K562 (cell line): ENCODE measurements at regions not wholly inside any gene's neighbourhood (a gene's known extent, or its start where the extent isn't known, plus 50 kb on each side); places are given as distances from the start of the nearest gene placed in this dataset.

Source experiments
- ATAC-seq: fragments of 200-7000 bp; cut with Tn5 transposase; 3 replicates; pipeline ENCODE4 v1.9.1; 2020; ENCODE audit warnings: moderate library complexity
- BruUV-seq: library from RNA; stranded (reverse); fragments of 400-500 nt; replicated peaks from 2 replicates; lab custom pipeline; 2021; lab: Mats Ljungman, UMichigan
- CTCF ChIA-PET: fragments of 300-600 bp; formaldehyde crosslinking; extraction: SDS; loops from one replicate; lab custom pipeline; 2021; ENCODE audit warnings: low intra/inter-chr PET ratio; lab: Yijun Ruan, JAX
- POLR2A ChIA-PET: fragments of 300-600, 350-650 bp; sonication (Branson Sonifier 250); formaldehyde crosslinking; extraction: SDS; loops from one replicate; lab custom pipeline; 2021; ENCODE audit warnings: antibody characterized with exemption, inconsistent platforms; lab: Yijun Ruan, JAX
- DNase-seq, 4 experiments: peaks; one replicate each; pipeline versions ENCODE4 v3.0.0 to v3.0.0-alpha.2; 2011 to 2018; ENCODE audit warnings: low spot score in 3 of 4, mixed read lengths in 3 of 4; ENCODE audit errors: extremely low read depth in 1 of 4
- FAIRE-seq: peaks from 2 replicates; lab custom pipeline; 2011; peaks lifted over from hg19 to GRCh38; lab: Jason Lieb, UNC
- H2AFZ ChIP-seq: 2 replicates; pipeline ENCODE4 v1.6.0; 2011; ENCODE audit warnings: low read depth, low read length, control low read depth, inconsistent platforms
- H3K27ac ChIP-seq: fragments of 200-600 bp; 3 replicates; pipeline ENCODE4 v1.8.0; 2011; ENCODE audit warnings: low read depth, mild to moderate bottlenecking, control low read depth, inconsistent platforms, low read length, moderate library complexity, mixed read lengths; ENCODE audit errors: extremely low read depth
- H3K27me3 ChIP-seq, 2 experiments: fragments of 300-600 bp in 1 of 2; 2 replicates in 1 of 2; 3 replicates in 1 of 2; pipeline versions ENCODE4 v1.6.0 to v1.8.0; 2011; ENCODE audit warnings: inconsistent platforms in 2 of 2, low read length in 2 of 2, mild to moderate bottlenecking in 1 of 2, mixed read lengths in 1 of 2, moderate library complexity in 1 of 2; ENCODE audit not compliant: control insufficient read depth in 2 of 2, insufficient read depth in 2 of 2
- H3K36me3 ChIP-seq: fragments of 300-600 bp; 3 replicates; pipeline ENCODE4 v1.8.0; 2011; ENCODE audit warnings: mild to moderate bottlenecking, low read length, inconsistent platforms; ENCODE audit not compliant: control insufficient read depth, insufficient read depth
- H3K4me1 ChIP-seq, 2 experiments: fragments of 200-600 bp in 1 of 2; replicated peaks in 1 of 2; 2 replicates in 1 of 2; 3 replicates in 1 of 2; pipeline versions ENCODE4 v1.5.1 to v1.8.0; 2011; ENCODE audit warnings: inconsistent platforms in 2 of 2, low read length in 2 of 2, mild to moderate bottlenecking in 1 of 2, mixed read lengths in 1 of 2, moderate library complexity in 1 of 2; ENCODE audit not compliant: control insufficient read depth in 2 of 2, insufficient read depth in 2 of 2
- H3K4me2 ChIP-seq: 2 replicates; pipeline ENCODE4 v1.6.1; 2011; ENCODE audit warnings: low read length, control low read depth, inconsistent platforms, mixed read lengths; ENCODE audit not compliant: insufficient read depth
- H3K4me3 ChIP-seq: fragments of 200-600 bp; sonication (generic), shearing (Covaris generic); 2 replicates; pipeline ENCODE4 v1.5.1; 2016; ENCODE audit warnings: control low read depth, inconsistent platforms
- H3K79me2 ChIP-seq: fragments of 200-600 bp; 3 replicates; pipeline ENCODE4 v1.8.0; 2011; ENCODE audit warnings: low read length, inconsistent platforms; ENCODE audit not compliant: control insufficient read depth, insufficient read depth
- H3K9ac ChIP-seq, 2 experiments: 2 replicates each; pipeline versions ENCODE4 v1.6.0 to v1.6.1; 2011; ENCODE audit warnings: low read depth in 2 of 2, low read length in 2 of 2, control low read depth in 1 of 2, inconsistent platforms in 1 of 2, mild to moderate bottlenecking in 1 of 2, mixed read lengths in 1 of 2; ENCODE audit not compliant: insufficient read depth in 1 of 2
- H3K9me1 ChIP-seq: one replicate; pipeline ENCODE4 v1.6.0; 2011; ENCODE audit warnings: inconsistent platforms, mild to moderate bottlenecking, low read length, moderate library complexity; ENCODE audit not compliant: control insufficient read depth, insufficient read depth
- H3K9me3 ChIP-seq: replicated peaks from 2 replicates; pipeline ENCODE4 v1.5.1; 2011; ENCODE audit warnings: low read depth, low read length, inconsistent platforms; ENCODE audit not compliant: control insufficient read depth, insufficient read depth
- H4K20me1 ChIP-seq: replicated peaks from 2 replicates; pipeline ENCODE4 v1.6.1; 2011; ENCODE audit warnings: low read length, inconsistent platforms, mixed read lengths; ENCODE audit not compliant: control insufficient read depth, insufficient read depth
- BHLHE40 ChIP-seq: IDR thresholded peaks from 2 replicates; pipeline ENCODE4 v1.6.1; 2011; ENCODE audit warnings: low read length, improper control_type of control experiment
- CCNT2 ChIP-seq: IDR thresholded peaks from 2 replicates; pipeline ENCODE4 v1.6.1; 2011; ENCODE audit warnings: borderline replicate concordance, low read depth, mild to moderate bottlenecking, moderate library complexity, mixed read lengths, low read length; ENCODE audit not compliant: insufficient read length; ENCODE audit errors: extremely low read depth
- MAX ChIP-seq: sonication (generic); formaldehyde crosslinking; IDR thresholded peaks from 2 replicates; pipeline ENCODE4 v1.9.0; 2022; ENCODE audit warnings: mild to moderate bottlenecking, missing genetic modification reagents
- MECOM ChIP-seq: fragments of 250-450 bp; sonication (Bioruptor Pico); IDR thresholded peaks from 2 replicates; pipeline ENCODE4 v1.8.0; 2022; ENCODE audit warnings: inconsistent platforms
- MEF2D ChIP-seq: conservative IDR thresholded peaks from 2 replicates; pipeline ENCODE4 v1.6.1; 2016; ENCODE audit warnings: low read depth, missing genetic modification characterization, missing compliant biosample characterization
- NCOA4 ChIP-seq: fragments of 450-650 bp; IDR thresholded peaks from 2 replicates; pipeline ENCODE4 v1.6.1; 2018; ENCODE audit warnings: mild to moderate bottlenecking; ENCODE audit not compliant: partially characterized antibody
- NCOR1 ChIP-seq: fragments of 450-650 bp; IDR thresholded peaks from 2 replicates; pipeline ENCODE4 v1.6.1; 2016; ENCODE audit warnings: mild to moderate bottlenecking, moderate library complexity
- NFIC ChIP-seq: fragments of 450-650 bp; IDR thresholded peaks from 2 replicates; pipeline ENCODE4 v1.6.1; 2017; ENCODE audit warnings: mild to moderate bottlenecking, inconsistent platforms
- PHF21A ChIP-seq: fragments of 450-650 bp; IDR thresholded peaks from 2 replicates; pipeline ENCODE4 v1.6.1; 2017; ENCODE audit warnings: low read depth, borderline replicate concordance
- POLR2H ChIP-seq: IDR thresholded peaks from 2 replicates; pipeline ENCODE4 v1.6.1; 2016; ENCODE audit warnings: missing genetic modification characterization, low read depth, mild to moderate bottlenecking, control low read depth, missing compliant biosample characterization, moderate library complexity
- SMAD2 ChIP-seq: fragments of 150-350 bp; IDR thresholded peaks from 2 replicates; pipeline ENCODE4 v1.6.1; 2014; ENCODE audit warnings: low read depth, mild to moderate bottlenecking, low read length
- STAG1 ChIP-seq: sonication (generic); formaldehyde crosslinking; IDR thresholded peaks from 2 replicates; pipeline ENCODE4 v1.5.0; 2020; ENCODE audit warnings: missing genetic modification reagents, borderline replicate concordance
- TEAD1 ChIP-seq, 2 experiments: fragments of 450-650 bp in 1 of 2; sonication (generic) in 1 of 2; formaldehyde crosslinking; IDR thresholded peaks; 2 replicates each; pipeline versions ENCODE4 v1.4.0 to v1.8.0; 2020 to 2022; ENCODE audit warnings: mild to moderate bottlenecking in 2 of 2, missing genetic modification reagents in 1 of 2
- ZNF354B ChIP-seq: fragments of 250-450 bp; sonication (Bioruptor Pico); IDR thresholded peaks from 2 replicates; pipeline ENCODE4 v1.4.0; 2020
- ZNF384 ChIP-seq: IDR thresholded peaks from 2 replicates; pipeline ENCODE4 v1.6.1; 2012; ENCODE audit warnings: low read depth, low read length, improper control_type of control experiment
- ZNF445 ChIP-seq: fragments of 250-450 bp; sonication (Bioruptor Pico); IDR thresholded peaks from 2 replicates; pipeline ENCODE4 v1.4.0; 2020; ENCODE audit warnings: low read depth, mild to moderate bottlenecking, moderate library complexity
- ZNF609 ChIP-seq: sonication (generic); formaldehyde crosslinking; IDR thresholded peaks from 2 replicates; pipeline ENCODE4 v1.8.1; 2023; ENCODE audit warnings: missing genetic modification reagents, mild to moderate bottlenecking, borderline replicate concordance
- WGBS: fragments of 100-300 bp; shearing (Covaris generic); methylation state at CpG from one replicate; pipeline ENCODE4 v1.1.6; 2016; ENCODE audit warnings: low coverage, mixed read lengths; ENCODE audit not compliant: insufficient coverage; ENCODE audit errors: missing lambda C conversion rate; 5-methylcytosine and 5-hydroxymethylcytosine counted together
- in situ Hi-C: fragments of 300-500 bp; cut with MboI; formaldehyde crosslinking; loops from 4 replicates; pipeline ENCODE4 v1.15.0; 2018; ENCODE audit warnings: inconsistent platforms, mixed read lengths
- intact Hi-C: fragments of 100-400 bp; cut with micrococcal nuclease; formaldehyde crosslinking; loops from 2 replicates; pipeline ENCODE4 v1.14.2; 2022

- no peak for TF ChIP-seq MECOM (CRISPR knock-in tag)
- TF ChIP-seq PHF21A, result no peak
- TF ChIP-seq NFIC, result no peak
- no peak for TF ChIP-seq STAG1 (CRISPR knock-in tag)
- no peak for TF ChIP-seq ZNF445 (CRISPR knock-in tag)
- TF ChIP-seq NCOR1, result no peak
- TF ChIP-seq SMAD2, result no peak
Observed at GRCh38 chr7:69232445-69233376, 365.6 kb upstream of the AUTS2 start (continued).

GRCh38 chr7:69237541-69237940 is 360.7 kb upstream of the AUTS2 start:
- no peak overlapping the region for H3K9ac ChIP-seq
- no peak overlapping the region for H2AFZ ChIP-seq
- no peaks in the 10 kb centered on the region for H3K9me3 ChIP-seq
- H3K4me1 ChIP-seq, result no peaks in the 10 kb centered on the region
- DNase-seq (no peak), ATAC-seq (no peak), FAIRE-seq (no peak)
- H3K79me2 ChIP-seq, result no peaks in the 10 kb centered on the region
- no peak overlapping the region for H3K4me3 ChIP-seq
- in situ Hi-C loops, result no loop called here
- H3K27me3 ChIP-seq, result peaks cover 1 to 8% of the 10 kb centered on the region in 2 experiments; a peak in 2 of 5 replicates
- CTCF ChIA-PET, result no interaction called here
- no peaks in the 10 kb centered on the region for H3K36me3 ChIP-seq
- no peaks in the 10 kb centered on the region for H4K20me1 ChIP-seq
- POLR2A ChIA-PET, result no interaction called here
- no peak overlapping the region for H3K27ac ChIP-seq
- WGBS, result 0% methylated on average over 8 of the region's 8 CpGs
- no peak overlapping the region for H3K4me2 ChIP-seq
- no TSS peak for BruUV-seq
- intact Hi-C loops, result no loop called here
- H3K9me1 ChIP-seq, result no peaks in the 10 kb centered on the region
- TF ChIP-seq CCNT2 (no peak), TEAD1 (CRISPR knock-in tag; IDR thresholded peaks at IDR 0.05) (no peak), NCOA4 (no peak), MEF2D (tag) (no peak), ZNF354B (no peak), POLR2H (no peak), ZNF384 (no peak), BHLHE40 (no peak), ZNF609 (CRISPR knock-in tag) (no peak), MAX (CRISPR knock-in tag) (no peak)
